K562 (cell line): ENCODE measurements at regions not wholly inside any gene's neighbourhood (a gene's known extent, or its start where the extent isn't known, plus 50 kb on each side); places are given as distances from the start of the nearest gene placed in this dataset.

ENCODE experiments used
- BDP1 ChIP-seq: IDR thresholded peaks from 3 replicates; pipeline ENCODE4 v1.6.1; 2011; ENCODE audit not compliant: insufficient read length, insufficient read depth
- MTA3 ChIP-seq: fragments of 450-650 bp; formaldehyde crosslinking; IDR thresholded peaks from 2 replicates; pipeline ENCODE4 v1.6.1; 2017; ENCODE audit warnings: mild to moderate bottlenecking, borderline replicate concordance
- MYBL2 ChIP-seq, 2 experiments: fragments of 450-650 bp in 1 of 2; sonication (generic) in 1 of 2; formaldehyde crosslinking in 1 of 2; IDR thresholded peaks; 2 replicates each; pipeline versions ENCODE4 v1.6.1 to v1.8.1; 2017 to 2022; ENCODE audit warnings: borderline replicate concordance in 1 of 2, inconsistent platforms in 1 of 2, low read depth in 1 of 2, mild to moderate bottlenecking in 1 of 2, missing genetic modification reagents in 1 of 2, moderate library complexity in 1 of 2
- STAG1 ChIP-seq: sonication (generic); formaldehyde crosslinking; IDR thresholded peaks from 2 replicates; pipeline ENCODE4 v1.5.0; 2020; ENCODE audit warnings: missing genetic modification reagents, borderline replicate concordance
- TF ChIP-seq, protein P1 (sequence below), 2 experiments: fragments of 450-650 bp in 1 of 2; IDR thresholded peaks; 2 replicates each; pipeline ENCODE4 v1.6.1; 2011 to 2017; ENCODE audit warnings: low read depth in 2 of 2, antibody characterized with exemption in 1 of 2, borderline replicate concordance in 1 of 2, low read length in 1 of 2, mild to moderate bottlenecking in 1 of 2, mixed read lengths in 1 of 2; ENCODE audit not compliant: control insufficient read depth in 1 of 2
- TF ChIP-seq, protein P2 (sequence below): fragments of 250-450 bp; sonication (Bioruptor Pico); IDR thresholded peaks from 2 replicates; pipeline ENCODE4 v1.4.0; 2020; ENCODE audit warnings: mild to moderate bottlenecking
- TF ChIP-seq, protein P3 (sequence below): sonication (generic); formaldehyde crosslinking; IDR thresholded peaks from 2 replicates; pipeline ENCODE4 v1.8.1; 2023; ENCODE audit warnings: mild to moderate bottlenecking, missing genetic modification reagents, moderate library complexity

DNA sequence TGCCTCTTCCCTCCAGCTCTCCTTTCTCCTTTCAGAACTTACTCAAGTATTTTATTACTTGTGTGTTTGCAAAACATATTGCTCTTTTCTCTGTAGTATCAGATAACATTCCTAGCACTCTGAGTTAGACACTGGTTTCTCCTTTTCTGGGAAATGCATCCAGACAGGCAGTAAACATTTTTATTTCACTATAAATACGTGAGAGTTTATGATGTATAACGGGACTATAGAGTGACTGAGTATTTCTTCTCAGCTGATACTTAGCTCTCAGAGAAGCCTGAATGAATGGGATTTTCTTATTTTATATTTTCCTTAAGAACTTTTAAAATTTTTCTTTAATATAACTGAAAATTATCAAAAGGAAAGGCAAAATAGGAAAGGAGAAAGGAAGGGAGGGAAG, 211.2 kb upstream of the EDNRB start (continued):
- TF ChIP-seq, protein P1, sequence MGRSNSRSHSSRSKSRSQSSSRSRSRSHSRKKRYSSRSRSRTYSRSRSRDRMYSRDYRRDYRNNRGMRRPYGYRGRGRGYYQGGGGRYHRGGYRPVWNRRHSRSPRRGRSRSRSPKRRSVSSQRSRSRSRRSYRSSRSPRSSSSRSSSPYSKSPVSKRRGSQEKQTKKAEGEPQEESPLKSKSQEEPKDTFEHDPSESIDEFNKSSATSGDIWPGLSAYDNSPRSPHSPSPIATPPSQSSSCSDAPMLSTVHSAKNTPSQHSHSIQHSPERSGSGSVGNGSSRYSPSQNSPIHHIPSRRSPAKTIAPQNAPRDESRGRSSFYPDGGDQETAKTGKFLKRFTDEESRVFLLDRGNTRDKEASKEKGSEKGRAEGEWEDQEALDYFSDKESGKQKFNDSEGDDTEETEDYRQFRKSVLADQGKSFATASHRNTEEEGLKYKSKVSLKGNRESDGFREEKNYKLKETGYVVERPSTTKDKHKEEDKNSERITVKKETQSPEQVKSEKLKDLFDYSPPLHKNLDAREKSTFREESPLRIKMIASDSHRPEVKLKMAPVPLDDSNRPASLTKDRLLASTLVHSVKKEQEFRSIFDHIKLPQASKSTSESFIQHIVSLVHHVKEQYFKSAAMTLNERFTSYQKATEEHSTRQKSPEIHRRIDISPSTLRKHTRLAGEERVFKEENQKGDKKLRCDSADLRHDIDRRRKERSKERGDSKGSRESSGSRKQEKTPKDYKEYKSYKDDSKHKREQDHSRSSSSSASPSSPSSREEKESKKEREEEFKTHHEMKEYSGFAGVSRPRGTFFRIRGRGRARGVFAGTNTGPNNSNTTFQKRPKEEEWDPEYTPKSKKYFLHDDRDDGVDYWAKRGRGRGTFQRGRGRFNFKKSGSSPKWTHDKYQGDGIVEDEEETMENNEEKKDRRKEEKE (IDR thresholded peaks at IDR 0.05; ENCODE audit: borderline replicate concordance in 1 of 2, control insufficient read depth in 1 of 2, low read depth in 2 of 2, low read length in 1 of 2): no peak
- TF ChIP-seq MTA3: no peak
- TF ChIP-seq BDP1: no peak
- no peak for TF ChIP-seq STAG1 (CRISPR knock-in tag)
- TF ChIP-seq, protein P2, sequence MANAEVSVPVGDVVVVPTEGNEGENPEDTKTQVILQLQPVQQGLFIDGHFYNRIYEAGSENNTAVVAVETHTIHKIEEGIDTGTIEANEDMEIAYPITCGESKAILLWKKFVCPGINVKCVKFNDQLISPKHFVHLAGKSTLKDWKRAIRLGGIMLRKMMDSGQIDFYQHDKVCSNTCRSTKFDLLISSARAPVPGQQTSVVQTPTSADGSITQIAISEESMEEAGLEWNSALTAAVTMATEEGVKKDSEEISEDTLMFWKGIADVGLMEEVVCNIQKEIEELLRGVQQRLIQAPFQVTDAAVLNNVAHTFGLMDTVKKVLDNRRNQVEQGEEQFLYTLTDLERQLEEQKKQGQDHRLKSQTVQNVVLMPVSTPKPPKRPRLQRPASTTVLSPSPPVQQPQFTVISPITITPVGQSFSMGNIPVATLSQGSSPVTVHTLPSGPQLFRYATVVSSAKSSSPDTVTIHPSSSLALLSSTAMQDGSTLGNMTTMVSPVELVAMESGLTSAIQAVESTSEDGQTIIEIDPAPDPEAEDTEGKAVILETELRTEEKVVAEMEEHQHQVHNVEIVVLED (CRISPR knock-in tag): no peak
- no peak for TF ChIP-seq MYBL2 (IDR thresholded peaks at IDR 0.05; ENCODE audit: low read depth)
- TF ChIP-seq MYBL2 (CRISPR knock-in tag; IDR thresholded peaks at IDR 0.05; ENCODE audit: borderline replicate concordance): no peak
- TF ChIP-seq, protein P3, sequence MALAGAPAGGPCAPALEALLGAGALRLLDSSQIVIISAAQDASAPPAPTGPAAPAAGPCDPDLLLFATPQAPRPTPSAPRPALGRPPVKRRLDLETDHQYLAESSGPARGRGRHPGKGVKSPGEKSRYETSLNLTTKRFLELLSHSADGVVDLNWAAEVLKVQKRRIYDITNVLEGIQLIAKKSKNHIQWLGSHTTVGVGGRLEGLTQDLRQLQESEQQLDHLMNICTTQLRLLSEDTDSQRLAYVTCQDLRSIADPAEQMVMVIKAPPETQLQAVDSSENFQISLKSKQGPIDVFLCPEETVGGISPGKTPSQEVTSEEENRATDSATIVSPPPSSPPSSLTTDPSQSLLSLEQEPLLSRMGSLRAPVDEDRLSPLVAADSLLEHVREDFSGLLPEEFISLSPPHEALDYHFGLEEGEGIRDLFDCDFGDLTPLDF (CRISPR knock-in tag): no peak
